ENCODE measurements at regions not wholly inside any gene's neighbourhood (a gene's known extent, or its start where the extent isn't known, plus 50 kb on each side); places are given as distances from the start of the nearest gene placed in this dataset.
A peak's percentile ranks its signal among the peaks of the same experiment; 100 is the strongest.
"Not testable (repeated sequence)": the region's sequence is repeated elsewhere in the genome, so short reads cannot be mapped to it uniquely, and the experiment has no call there.

DNA sequence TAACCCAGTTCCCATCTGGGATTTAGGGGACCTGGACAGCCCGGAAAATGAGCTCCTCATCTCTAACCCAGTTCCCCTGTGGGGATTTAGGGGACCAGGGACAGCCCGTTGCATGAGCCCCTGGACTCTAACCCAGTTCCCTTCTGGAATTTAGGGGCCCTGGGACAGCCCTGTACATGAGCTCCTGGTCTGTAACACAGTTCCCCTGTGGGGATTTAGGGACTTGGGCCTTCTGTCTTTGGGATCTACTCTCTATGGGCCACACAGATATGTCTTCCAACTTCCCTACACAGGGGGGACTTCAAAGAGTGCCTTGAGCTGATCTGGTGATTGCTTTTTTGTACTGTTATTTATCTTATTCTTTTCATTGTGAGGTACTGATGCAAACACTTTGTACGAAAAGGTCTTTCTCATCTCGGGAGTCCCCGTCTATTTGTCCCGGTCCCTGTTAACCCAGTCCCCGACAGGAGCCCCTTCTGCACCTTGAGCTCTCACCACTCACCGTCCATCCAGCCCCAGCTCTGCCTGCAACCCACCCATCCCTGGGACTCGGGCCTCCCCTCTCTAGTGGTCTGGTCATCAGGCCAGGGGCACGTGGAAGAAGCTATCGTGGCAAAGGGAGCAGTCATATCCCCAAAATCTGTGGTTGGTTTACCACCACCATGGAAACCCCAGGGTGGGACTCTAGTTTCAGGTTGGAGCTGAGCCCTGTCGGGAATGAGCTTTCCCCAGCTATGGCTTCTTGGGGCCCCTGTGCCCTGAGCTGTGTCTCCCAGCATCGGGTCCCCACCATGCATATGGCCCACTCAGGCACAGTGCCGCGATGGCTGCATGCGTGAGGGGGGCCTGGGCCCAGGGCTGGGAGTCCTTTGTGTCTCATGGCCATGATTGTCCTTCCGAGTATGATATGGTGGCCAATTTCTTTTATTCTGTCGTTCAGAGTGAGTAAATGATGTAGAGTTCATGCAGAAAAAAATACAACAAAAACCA is 270.4 kb upstream of the PLCXD1 start:
- CTCF ChIA-PET; DNase-seq (ENCODE audit: extremely low spot score); POLR2A ChIA-PET: not testable (repeated sequence)

DNA sequence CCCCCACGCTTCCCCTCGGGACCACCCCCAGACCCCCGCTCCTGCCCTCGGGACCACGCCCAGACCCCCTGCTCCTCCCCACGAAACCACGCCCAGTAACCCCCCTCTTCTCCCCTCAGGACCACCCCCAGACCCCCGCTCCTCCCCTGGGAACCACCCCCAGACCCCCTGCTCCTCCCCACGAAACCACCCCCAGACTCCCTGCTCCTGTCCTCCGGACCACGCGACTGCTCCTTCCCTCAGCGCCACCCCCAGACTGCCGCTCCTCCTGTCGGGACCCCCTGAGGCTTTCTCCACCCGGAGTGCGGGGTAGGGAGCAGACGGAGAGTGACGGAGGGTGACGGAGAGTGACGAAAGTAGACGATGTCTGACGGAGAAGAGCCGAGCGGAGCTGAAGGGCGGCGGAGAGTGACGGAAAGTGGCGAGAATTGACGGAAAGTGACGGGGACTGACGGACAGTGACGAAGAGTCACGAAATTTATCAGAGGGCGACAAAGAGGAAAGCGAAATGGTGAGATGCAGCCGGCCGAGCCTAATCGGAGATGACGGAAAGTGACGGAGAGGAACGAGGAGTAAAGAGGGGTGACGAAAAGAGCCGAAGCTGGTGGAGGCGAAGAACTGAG is 267.2 kb upstream of the PLCXD1 start:
- CTCF ChIA-PET; DNase-seq (ENCODE audit: extremely low spot score); POLR2A ChIA-PET: not testable (repeated sequence)

DNA sequence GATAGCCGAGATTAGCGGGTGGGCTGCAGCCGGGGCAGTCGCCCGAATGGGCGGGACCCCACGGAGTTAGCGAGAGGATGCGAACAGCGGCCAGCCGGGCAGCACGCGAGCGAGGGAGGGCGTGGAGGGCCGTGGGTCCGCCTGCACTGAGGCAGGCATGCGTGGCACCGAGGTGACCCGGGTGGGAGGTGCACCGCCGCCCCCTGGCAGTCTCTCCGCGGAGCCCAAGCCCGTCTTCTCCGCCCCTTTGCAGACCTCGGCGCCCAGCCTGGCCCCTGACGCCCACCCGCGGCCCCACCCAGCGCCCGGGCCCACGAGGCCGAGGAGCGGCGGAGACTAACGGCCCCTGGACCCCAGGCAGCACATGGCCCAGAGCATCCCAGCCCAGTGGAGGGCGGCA is 266.7 kb upstream of the PLCXD1 start:
- CTCF ChIA-PET; DNase-seq (ENCODE audit: extremely low spot score); POLR2A ChIA-PET: not testable (repeated sequence)

DNA sequence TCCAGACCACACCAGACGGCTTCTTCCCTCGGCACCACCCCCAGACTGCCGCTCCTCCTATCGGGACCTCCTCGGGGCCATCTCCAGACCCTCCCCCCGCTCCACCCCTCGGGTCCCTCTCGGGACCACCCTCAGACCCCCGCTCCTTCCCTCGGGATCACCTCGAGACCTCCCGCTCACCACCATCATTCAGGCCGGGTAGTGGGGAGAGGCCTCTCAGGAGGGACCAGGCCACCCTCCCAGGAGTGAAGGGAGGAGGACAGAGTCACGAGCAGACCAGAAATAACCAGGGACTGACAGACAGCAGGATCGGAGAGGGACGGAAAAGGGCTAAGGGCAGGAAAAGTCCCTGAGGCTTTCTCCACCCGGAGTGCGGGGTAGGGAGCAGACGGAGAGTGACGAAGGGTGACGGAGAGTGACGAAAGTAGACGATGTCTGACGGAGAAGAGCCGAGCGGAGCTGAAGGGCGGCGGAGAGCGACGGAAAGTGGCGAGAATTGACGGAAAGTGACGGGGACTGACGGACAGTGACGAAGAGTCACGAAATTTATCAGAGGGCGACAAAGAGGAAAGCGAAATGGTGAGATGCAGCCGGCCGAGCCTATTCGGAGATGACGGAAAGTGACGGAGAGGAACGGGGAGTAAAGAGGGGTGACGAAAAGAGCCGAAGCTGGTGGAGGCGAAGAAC is 262.3 kb upstream of the PLCXD1 start:
- POLR2A ChIA-PET; CTCF ChIA-PET; DNase-seq (ENCODE audit: extremely low spot score): not testable (repeated sequence)

DNA sequence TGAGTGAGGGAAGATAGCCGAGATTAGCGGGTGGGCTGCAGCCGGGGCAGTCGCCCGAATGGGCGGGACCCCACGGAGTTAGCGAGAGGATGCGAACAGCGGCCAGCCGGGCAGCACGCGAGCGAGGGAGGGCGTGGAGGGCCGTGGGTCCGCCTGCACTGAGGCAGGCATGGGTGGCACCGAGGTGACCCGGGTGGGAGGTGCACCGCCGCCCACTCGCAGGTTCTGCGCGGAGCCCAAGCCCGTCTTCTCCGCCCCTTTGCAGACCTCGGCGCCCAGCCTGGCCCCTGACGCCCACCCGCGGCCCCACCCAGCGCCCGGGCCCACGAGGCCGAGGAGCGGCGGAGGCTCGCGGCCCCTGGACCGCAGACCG is 261.7 kb upstream of the PLCXD1 start:
- CTCF ChIA-PET; DNase-seq (ENCODE audit: extremely low spot score); POLR2A ChIA-PET: not testable (repeated sequence)

DNA sequence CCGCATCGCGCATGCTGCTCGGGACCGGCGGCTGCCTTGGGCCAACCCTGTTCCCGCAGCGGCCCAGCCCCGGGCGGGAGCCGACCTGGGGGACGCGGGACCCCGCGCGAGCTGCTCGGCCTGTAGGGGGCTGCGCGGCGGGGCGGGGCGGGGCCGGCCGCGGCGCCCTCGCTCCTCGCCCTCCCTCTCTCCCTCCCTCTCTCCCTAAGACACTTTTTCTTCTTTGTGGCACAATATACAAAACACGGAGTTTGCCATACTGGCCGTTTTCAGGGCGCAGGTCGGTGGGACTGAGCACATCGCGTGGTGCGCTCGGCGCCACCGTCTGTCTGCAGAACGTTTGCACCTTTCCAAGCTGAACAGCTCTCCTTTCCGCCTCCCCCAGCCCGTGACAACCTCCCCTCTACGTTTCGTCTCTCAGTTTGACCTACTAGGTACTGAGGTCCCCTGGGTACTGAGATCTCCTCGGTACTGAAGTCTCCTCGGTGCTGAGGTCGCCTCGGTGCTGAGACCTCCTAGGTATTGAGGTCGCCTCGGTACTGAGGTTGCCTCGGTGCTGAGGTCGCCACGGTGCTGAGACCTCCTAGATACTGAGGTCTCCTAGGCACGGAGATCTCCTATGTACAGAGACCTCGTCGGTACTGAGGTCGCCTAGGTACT is 261.1 kb upstream of the PLCXD1 start:
- POLR2A ChIA-PET, result no interaction called here
- TF ChIP-seq, protein P1, sequence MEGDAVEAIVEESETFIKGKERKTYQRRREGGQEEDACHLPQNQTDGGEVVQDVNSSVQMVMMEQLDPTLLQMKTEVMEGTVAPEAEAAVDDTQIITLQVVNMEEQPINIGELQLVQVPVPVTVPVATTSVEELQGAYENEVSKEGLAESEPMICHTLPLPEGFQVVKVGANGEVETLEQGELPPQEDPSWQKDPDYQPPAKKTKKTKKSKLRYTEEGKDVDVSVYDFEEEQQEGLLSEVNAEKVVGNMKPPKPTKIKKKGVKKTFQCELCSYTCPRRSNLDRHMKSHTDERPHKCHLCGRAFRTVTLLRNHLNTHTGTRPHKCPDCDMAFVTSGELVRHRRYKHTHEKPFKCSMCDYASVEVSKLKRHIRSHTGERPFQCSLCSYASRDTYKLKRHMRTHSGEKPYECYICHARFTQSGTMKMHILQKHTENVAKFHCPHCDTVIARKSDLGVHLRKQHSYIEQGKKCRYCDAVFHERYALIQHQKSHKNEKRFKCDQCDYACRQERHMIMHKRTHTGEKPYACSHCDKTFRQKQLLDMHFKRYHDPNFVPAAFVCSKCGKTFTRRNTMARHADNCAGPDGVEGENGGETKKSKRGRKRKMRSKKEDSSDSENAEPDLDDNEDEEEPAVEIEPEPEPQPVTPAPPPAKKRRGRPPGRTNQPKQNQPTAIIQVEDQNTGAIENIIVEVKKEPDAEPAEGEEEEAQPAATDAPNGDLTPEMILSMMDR (IDR thresholded peaks at IDR 0.05; ENCODE audit: control extremely low read depth, extremely low read depth, low read depth, missing control alignments), result no peak
- DNase-seq (ENCODE audit: extremely low spot score), result peak; percentile 29
- CTCF ChIA-PET, result no interaction called here

DNA sequence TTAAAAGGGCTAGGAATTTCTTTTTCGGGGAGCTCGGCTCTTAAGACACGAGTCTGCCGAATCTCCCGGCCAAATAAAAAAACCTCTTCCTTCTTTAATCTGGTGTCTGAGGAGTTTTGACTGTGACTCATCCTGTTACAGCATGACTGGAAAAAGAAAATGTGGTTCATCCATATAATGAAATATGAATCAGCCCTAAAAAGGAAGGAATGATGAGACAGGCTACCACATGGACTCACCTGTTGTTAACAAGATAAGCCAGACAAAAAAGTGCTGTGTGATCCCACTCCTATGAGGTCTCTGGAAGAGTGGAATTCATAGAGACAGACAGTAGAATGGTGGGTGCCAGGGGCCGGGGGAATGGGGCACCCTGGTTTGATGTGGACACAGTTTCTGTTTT is 257.0 kb upstream of the PLCXD1 start:
- CTCF ChIA-PET, POLR2A ChIA-PET: not testable (repeated sequence)

More for the DNA sequence above, 257.0 kb upstream of the PLCXD1 start:
- not testable (repeated sequence) for DNase-seq (ENCODE audit: extremely low spot score)

All from GM10248 (cell line).